SK-N-SH treated with all-trans-retinoic acid at 6 μM for 48 hours (cell line): ENCODE measurements at regions not wholly inside any gene's neighbourhood (a gene's known extent, or its start where the extent isn't known, plus 50 kb on each side); places are given as distances from the start of the nearest gene placed in this dataset.

ENCODE experiments used
- ATAC-seq: fragments of 200-7000 bp; cut with Tn5 transposase; 3 replicates; pipeline ENCODE4 v1.9.1; 2020; ENCODE audit warnings: mild to moderate bottlenecking, moderate library complexity
- ARNTL ChIP-seq: fragments of 450-650 bp; formaldehyde crosslinking; IDR thresholded peaks from 2 replicates; pipeline ENCODE4 v1.5.0; 2020; ENCODE audit warnings: low read depth, mild to moderate bottlenecking, moderate library complexity, borderline replicate concordance
- BACH2 ChIP-seq: fragments of 250-450 bp; sonication (Bioruptor Pico); IDR thresholded peaks from 2 replicates; pipeline ENCODE4 v1.9.0; 2021; ENCODE audit warnings: mild to moderate bottlenecking, borderline replicate concordance
- CSDC2 ChIP-seq: fragments of 250-450 bp; sonication (Bioruptor Pico); IDR thresholded peaks from 2 replicates; pipeline ENCODE4 v1.5.0; 2020; ENCODE audit warnings: mild to moderate bottlenecking, moderate library complexity
- ESRRG ChIP-seq: fragments of 250-450 bp; sonication (Bioruptor Pico); IDR thresholded peaks from 2 replicates; pipeline ENCODE4 v1.6.1; 2021; ENCODE audit warnings: mild to moderate bottlenecking
- GLIS3 ChIP-seq: fragments of 250-450 bp; sonication (Bioruptor Pico); IDR thresholded peaks from 2 replicates; pipeline ENCODE4 v1.5.0; 2020; ENCODE audit warnings: mild to moderate bottlenecking, moderate library complexity
- ISL1 ChIP-seq: fragments of 250-450 bp; sonication (Bioruptor Pico); IDR thresholded peaks from 2 replicates; pipeline ENCODE4 v2.1.2; 2022; ENCODE audit warnings: mild to moderate bottlenecking, moderate library complexity
- PPARA ChIP-seq: fragments of 250-450 bp; sonication (Bioruptor Pico); IDR thresholded peaks from 2 replicates; pipeline ENCODE4 v1.5.0; 2020; ENCODE audit warnings: mild to moderate bottlenecking, borderline replicate concordance
- RARB ChIP-seq: fragments of 250-450 bp; sonication (Bioruptor Pico); IDR thresholded peaks from 2 replicates; pipeline ENCODE4 v1.8.0; 2021; ENCODE audit warnings: mild to moderate bottlenecking, moderate library complexity
- SNAI2 ChIP-seq: fragments of 250-450 bp; sonication (Bioruptor Pico); IDR thresholded peaks from 2 replicates; pipeline ENCODE4 v1.5.0; 2020; ENCODE audit warnings: mild to moderate bottlenecking, moderate library complexity
- TCF4 ChIP-seq: fragments of 250-450 bp; sonication (Bioruptor Pico); IDR thresholded peaks from 2 replicates; pipeline ENCODE4 v1.8.0; 2021; ENCODE audit warnings: mild to moderate bottlenecking, moderate library complexity, borderline replicate concordance
- TOX ChIP-seq: fragments of 250-450 bp; sonication (Bioruptor Pico); IDR thresholded peaks from 2 replicates; pipeline ENCODE4 v1.8.0; 2021; ENCODE audit warnings: mild to moderate bottlenecking, moderate library complexity, borderline replicate concordance
- TSHZ2 ChIP-seq: fragments of 250-450 bp; sonication (Bioruptor Pico); IDR thresholded peaks from 2 replicates; pipeline ENCODE4 v1.5.0; 2020; ENCODE audit warnings: mild to moderate bottlenecking, moderate library complexity
- ZC3H10 ChIP-seq: fragments of 250-450 bp; sonication (Bioruptor Pico); IDR thresholded peaks from 2 replicates; pipeline ENCODE4 v1.5.1; 2021; ENCODE audit warnings: mild to moderate bottlenecking, moderate library complexity
- ZFP3 ChIP-seq: fragments of 250-450 bp; sonication (Bioruptor Pico); IDR thresholded peaks from 2 replicates; pipeline ENCODE4 v1.5.0; 2020; ENCODE audit warnings: mild to moderate bottlenecking, moderate library complexity
- ZFP30 ChIP-seq: fragments of 450-650 bp; formaldehyde crosslinking; IDR thresholded peaks from 2 replicates; pipeline ENCODE4 v1.5.0; 2022; ENCODE audit warnings: mild to moderate bottlenecking, moderate library complexity
- ZNF565 ChIP-seq: fragments of 450-650 bp; formaldehyde crosslinking; conservative IDR thresholded peaks from 2 replicates; pipeline ENCODE4 v1.5.0; 2020; ENCODE audit warnings: low read depth, mild to moderate bottlenecking, moderate library complexity
- ZNF70 ChIP-seq: fragments of 450-650 bp; formaldehyde crosslinking; IDR thresholded peaks from 2 replicates; pipeline ENCODE4 v1.5.0; 2020; ENCODE audit warnings: mild to moderate bottlenecking, moderate library complexity
- ZNF8 ChIP-seq: fragments of 450-650 bp; formaldehyde crosslinking; IDR thresholded peaks from 2 replicates; pipeline ENCODE4 v1.5.0; 2020; ENCODE audit warnings: mild to moderate bottlenecking, moderate library complexity
- TF ChIP-seq, protein P1 (sequence below): fragments of 250-450 bp; sonication (Bioruptor Pico); IDR thresholded peaks from 2 replicates; pipeline ENCODE4 v1.8.0; 2021; ENCODE audit warnings: low read depth, mild to moderate bottlenecking, moderate library complexity, borderline replicate concordance
- TF ChIP-seq, protein P2 (sequence below): fragments of 250-450 bp; sonication (Bioruptor Pico); IDR thresholded peaks from 2 replicates; pipeline ENCODE4 v1.8.0; 2020; ENCODE audit warnings: mild to moderate bottlenecking, moderate library complexity, borderline replicate concordance
- TF ChIP-seq, protein P3 (sequence below): fragments of 250-450 bp; sonication (Bioruptor Pico); IDR thresholded peaks from 2 replicates; pipeline ENCODE4 v1.5.1; 2021; ENCODE audit warnings: mild to moderate bottlenecking, moderate library complexity

GRCh38 chr21:32140604-32141317 lies 138.1 kb downstream of the MIS18A start:
- TF ChIP-seq TOX: no peak
- no peak for TF ChIP-seq ESRRG (CRISPR knock-in tag)
- TF ChIP-seq, protein P1, sequence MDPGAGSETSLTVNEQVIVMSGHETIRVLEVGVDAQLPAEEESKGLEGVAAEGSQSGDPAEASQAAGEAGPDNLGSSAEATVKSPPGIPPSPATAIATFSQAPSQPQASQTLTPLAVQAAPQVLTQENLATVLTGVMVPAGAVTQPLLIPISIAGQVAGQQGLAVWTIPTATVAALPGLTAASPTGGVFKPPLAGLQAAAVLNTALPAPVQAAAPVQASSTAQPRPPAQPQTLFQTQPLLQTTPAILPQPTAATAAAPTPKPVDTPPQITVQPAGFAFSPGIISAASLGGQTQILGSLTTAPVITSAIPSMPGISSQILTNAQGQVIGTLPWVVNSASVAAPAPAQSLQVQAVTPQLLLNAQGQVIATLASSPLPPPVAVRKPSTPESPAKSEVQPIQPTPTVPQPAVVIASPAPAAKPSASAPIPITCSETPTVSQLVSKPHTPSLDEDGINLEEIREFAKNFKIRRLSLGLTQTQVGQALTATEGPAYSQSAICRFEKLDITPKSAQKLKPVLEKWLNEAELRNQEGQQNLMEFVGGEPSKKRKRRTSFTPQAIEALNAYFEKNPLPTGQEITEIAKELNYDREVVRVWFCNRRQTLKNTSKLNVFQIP (CRISPR knock-in tag): no peak
- no peak for TF ChIP-seq ZNF565 (CRISPR knock-in tag)
- TF ChIP-seq ARNTL: no peak
- no peak for TF ChIP-seq GLIS3 (CRISPR knock-in tag)
- ATAC-seq: no peak; the same call in 2 of the 3 replicates

DNA sequence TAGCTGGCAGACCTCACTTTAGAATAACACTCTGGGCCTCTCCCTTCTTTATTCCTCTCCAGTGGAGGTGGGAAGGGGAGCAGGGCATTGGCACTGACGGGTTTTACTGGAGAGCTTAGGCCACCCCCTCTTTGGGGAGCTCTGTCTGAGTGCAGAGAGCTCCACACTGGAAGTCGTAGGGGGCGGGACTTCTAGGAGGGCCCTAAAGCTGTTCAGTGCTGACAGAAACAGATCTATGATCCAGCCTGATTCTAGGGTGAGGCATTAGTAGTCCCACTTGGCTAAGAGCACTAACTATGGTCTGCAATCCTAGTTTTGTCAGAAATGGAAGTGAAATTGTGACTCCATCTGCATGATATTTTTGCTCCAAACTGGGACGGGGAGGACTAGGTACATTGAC lies 138.7 kb downstream of the MIS18A start:
- no peak for ATAC-seq
- TF ChIP-seq CSDC2 (CRISPR knock-in tag) (no peak), ZC3H10 (CRISPR knock-in tag) (no peak), TSHZ2 (no peak), GLIS3 (CRISPR knock-in tag) (no peak), ISL1 (CRISPR knock-in tag) (no peak), SNAI2 (CRISPR knock-in tag) (no peak), ZNF565 (CRISPR knock-in tag) (no peak)
- TF ChIP-seq, protein P2, sequence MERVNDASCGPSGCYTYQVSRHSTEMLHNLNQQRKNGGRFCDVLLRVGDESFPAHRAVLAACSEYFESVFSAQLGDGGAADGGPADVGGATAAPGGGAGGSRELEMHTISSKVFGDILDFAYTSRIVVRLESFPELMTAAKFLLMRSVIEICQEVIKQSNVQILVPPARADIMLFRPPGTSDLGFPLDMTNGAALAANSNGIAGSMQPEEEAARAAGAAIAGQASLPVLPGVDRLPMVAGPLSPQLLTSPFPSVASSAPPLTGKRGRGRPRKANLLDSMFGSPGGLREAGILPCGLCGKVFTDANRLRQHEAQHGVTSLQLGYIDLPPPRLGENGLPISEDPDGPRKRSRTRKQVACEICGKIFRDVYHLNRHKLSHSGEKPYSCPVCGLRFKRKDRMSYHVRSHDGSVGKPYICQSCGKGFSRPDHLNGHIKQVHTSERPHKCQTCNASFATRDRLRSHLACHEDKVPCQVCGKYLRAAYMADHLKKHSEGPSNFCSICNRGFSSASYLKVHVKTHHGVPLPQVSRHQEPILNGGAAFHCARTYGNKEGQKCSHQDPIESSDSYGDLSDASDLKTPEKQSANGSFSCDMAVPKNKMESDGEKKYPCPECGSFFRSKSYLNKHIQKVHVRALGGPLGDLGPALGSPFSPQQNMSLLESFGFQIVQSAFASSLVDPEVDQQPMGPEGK: no peak
- TF ChIP-seq, all 23 proteins: peak for 0

DNA sequence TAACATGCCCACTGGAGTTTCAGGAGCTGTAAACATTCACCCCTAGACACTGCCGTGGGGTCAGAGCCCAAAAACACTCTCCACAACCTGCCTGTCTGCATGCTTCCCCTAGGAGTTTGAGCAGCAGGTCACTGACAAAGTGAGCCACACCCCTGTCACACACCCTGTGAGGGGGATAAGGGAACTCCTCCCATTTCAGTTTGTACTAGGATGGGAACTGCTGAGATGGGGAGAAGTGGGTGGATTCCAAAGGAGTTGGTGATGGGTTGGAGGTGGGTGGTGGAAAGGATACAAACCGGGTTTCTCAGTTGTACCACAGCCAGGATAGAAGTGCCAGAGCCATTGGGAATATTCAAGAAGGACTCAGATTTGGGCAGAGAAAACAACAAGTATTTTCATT lies 140.2 kb downstream of the MIS18A start:
- TF ChIP-seq ZNF8 (CRISPR knock-in tag) (no peak), TSHZ2 (no peak), BACH2 (CRISPR knock-in tag) (no peak), ESRRG (CRISPR knock-in tag) (no peak), RARB (CRISPR knock-in tag) (no peak), ZFP3 (no peak), TCF4 (CRISPR knock-in tag) (no peak), PPARA (CRISPR knock-in tag) (no peak), ISL1 (CRISPR knock-in tag) (no peak), ZC3H10 (CRISPR knock-in tag) (no peak), ZNF70 (CRISPR knock-in tag) (no peak), ZFP30 (CRISPR knock-in tag) (no peak), CSDC2 (CRISPR knock-in tag) (no peak), ARNTL (no peak), GLIS3 (CRISPR knock-in tag) (no peak), ZNF565 (CRISPR knock-in tag) (no peak)
- TF ChIP-seq, protein P1 (CRISPR knock-in tag): no peak
- TF ChIP-seq, protein P3, sequence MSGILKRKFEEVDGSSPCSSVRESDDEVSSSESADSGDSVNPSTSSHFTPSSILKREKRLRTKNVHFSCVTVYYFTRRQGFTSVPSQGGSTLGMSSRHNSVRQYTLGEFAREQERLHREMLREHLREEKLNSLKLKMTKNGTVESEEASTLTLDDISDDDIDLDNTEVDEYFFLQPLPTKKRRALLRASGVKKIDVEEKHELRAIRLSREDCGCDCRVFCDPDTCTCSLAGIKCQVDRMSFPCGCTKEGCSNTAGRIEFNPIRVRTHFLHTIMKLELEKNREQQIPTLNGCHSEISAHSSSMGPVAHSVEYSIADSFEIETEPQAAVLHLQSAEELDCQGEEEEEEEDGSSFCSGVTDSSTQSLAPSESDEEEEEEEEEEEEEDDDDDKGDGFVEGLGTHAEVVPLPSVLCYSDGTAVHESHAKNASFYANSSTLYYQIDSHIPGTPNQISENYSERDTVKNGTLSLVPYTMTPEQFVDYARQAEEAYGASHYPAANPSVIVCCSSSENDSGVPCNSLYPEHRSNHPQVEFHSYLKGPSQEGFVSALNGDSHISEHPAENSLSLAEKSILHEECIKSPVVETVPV: no peak
- TF ChIP-seq, protein P2: no peak

More for the DNA sequence above, 140.2 kb downstream of the MIS18A start:
- no peak for ATAC-seq
